ENCODE measurements at regions not wholly inside any gene's neighbourhood (a gene's known extent, or its start where the extent isn't known, plus 50 kb on each side); places are given as distances from the start of the nearest gene placed in this dataset.

DNA sequence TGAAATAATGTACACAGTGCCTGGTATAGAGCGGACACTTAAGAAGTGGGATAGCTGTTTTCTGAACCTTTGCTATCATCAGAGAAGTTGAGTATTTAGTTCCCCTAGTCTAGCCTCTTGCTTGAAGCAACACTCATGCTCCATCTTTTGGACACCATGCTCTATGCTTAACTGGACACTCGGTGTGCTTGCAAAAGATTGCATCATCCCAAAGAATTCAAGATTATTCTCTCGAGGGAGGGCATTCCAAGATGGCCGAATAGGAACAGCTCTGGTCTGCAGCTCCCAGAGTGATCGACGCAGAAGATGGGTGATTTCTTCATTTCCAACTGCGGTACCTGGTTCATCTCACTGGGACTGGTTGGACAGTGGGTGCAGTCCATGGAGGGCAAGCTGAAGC, 143.9 kb upstream of the FSHR start:
- DNase-seq = no peak

DNA sequence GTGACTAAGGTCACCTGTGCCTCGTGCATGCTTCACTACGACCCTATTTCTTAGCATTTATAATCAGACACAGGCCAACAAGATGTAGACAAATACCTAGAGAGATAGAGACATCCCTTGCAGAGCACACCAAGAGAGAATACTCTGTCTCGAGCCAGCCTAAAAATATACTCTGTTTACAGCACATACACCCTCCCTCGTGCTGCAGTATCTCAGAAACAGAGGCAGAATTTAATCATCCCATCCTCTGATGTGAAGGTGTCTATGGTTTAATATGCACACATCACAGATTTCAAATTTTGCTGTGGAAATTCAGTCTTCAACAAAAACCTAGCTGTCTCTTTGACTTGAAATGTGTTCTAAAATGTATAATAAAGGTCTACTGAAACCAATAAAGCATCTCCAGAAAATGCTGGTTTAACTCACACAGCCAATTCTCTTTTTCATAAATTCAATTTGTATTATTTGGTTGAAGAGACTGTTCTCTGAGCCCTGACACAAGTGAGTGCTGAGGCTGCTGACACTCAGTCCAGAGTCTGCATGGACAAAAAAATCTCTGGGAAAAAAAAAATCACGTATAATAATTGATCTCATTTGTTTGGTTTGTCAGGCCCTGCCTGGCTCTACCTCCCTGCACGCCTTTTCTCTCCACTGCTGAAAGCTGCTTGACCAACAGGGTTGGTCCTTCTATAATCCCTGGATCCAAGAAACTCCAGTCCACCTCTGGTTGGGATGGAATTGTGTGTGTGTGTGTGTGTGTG, 142.0 kb upstream of the FSHR start:
- no peak for DNase-seq

DNA sequence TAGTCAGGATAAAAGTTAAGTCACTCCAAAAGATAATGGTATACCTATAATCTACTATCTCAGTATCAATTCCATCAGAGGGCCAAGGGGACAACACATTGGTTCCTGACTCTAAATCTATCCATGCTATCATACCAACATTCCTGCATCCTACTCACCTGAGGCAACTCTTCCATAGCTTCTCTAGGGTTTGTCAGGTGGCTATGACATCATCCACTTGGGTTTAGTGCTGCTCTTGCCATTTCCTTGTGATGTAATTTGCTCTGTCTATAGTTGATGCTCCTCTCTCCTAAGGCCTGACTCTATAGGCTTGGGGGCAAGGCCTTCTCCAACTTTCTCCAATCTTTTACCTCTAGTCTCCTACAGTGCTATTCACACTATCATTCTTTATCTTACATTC, 139.9 kb upstream of the FSHR start:
- no peak for DNase-seq

DNA sequence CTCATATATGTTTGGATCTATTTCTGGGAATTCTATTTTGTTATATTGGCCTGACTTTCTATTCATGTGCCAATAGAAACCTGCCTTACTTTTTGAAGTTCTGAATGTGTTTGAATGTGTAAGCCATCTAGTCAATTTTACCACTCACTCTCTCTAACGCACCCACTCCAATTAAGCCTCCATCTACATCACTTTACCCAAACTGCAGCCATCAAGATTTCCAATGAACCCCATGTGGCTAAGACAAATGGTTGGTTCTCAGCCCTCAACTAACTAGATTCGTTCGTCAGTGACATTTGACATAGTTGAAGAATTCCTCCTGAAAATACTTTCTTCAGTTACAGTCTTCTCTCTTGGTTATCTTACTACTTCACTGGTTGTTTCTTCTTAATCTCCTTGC, 137.3 kb upstream of the FSHR start:
- DNase-seq = no peak

DNA sequence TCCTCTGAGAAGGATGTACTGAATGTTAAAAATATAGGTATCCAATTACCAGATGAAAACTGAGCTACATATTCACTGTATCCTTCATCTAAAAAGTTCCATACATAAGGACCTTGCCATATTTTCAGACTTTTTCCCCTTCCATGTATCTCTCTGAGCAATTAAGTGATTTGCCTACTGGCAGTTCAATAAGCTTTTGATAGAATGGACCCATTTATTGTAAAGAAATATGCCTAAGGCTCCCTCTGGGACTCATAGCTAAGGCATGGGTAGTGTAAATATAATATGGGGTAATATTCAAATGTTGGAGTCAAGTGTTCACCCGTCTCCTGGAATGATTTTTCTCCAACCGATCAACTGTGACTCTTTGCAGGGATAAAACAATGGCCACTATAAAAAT, 135.4 kb upstream of the FSHR start:
- no peak for DNase-seq

DNA sequence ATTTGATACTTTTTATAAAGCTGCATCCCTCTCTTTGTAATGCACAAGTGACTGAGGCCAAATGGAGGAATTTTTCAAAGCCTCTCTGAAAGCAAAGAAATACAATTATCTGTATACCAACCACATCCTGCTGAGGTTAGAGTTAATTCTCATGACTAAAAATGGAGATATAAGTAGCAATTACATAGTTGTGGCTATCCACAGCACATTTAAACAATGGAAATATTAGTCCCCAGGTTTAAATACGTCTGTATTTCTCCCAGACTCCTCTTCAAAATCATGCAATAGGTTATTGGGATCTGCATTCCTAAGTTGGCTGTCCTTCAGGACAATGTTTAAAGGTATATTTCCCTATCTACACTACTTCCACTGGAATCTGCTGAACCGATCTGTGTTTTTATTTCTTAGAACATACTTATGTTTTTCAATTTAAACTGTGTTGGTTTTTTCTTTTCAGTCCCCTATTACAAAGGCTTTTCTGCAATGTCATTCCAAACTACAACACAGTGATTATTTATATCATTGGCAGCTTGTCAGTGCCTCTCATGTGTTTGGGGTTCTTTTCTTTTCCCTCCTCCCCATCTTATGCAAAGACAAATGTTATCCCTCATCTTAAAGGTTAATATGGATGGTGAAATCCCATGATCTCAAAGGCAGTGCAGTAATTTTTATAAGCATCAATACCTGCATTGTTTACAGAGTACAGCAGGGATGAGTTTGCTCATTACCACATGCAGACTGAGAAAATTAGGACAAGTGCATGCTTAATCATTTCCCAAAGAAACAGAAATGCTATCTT, 134.8 kb upstream of the FSHR start:
- no peak for DNase-seq

DNA sequence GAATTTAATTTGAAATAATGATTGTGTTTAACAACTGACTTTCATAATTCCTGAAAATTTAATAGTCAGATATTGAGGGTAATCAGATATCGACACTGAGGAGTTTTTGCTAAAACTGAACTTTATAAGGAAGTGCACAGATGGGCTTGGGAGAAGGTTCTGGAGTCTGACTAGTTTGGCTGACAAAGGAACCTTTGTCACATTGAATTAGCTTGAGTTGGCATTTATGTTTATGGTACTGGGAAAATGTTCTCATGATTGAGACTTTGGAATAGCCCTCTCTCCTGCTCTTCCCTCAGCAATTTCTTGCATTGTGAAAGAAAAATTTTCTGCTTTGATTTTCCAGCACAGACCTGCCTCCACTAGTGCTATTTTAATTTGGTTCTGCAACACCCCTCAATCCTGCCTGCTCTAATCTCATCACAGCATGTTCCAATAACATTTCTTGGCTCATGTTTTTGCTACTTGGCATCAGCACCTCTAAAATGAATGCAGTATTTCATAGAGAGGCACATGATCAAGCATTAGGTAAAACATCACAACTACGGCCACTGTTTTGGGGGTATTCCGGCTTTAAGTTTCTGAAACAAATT, 133.9 kb upstream of the FSHR start:
- no peak for DNase-seq

DNA sequence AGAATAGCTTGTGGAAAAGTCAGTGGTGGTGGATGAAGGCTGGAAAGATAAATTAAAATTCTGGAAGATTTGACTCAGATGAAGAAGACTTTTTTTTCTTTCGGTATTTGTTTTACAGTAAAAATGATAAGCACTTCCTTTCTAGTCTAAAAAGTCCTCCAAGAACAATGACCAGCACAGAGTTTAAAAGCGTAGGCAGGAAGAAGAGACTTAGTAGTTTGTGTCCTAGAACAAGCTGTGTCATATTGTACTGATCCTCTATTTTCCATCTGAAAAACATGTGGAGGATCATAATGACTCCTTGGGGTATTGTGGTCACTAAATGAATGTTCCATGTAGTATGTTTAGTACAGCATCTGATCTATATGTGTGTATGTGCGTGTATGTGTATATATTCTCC, 132.4 kb upstream of the FSHR start:
- no peak for DNase-seq

DNA sequence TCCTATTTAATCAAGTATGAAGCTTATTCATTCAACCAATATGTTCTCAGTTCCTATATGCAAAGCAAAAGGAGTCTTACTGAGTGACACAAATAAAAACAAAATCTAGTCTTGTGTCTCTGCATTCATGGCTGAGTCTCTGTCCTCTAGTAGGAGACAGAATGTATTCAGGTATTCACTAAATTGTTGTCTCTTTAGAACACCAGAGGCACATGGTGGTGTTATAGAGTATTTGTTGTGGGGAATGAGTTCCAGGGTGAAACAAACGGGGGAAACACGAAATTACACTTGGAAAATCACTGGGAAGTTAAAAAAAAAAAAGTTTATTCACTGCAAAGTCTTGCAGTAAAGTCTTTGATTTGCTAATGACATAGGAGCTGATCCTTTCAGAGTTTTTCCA, 131.7 kb upstream of the FSHR start:
- DNase-seq = no peak

DNA sequence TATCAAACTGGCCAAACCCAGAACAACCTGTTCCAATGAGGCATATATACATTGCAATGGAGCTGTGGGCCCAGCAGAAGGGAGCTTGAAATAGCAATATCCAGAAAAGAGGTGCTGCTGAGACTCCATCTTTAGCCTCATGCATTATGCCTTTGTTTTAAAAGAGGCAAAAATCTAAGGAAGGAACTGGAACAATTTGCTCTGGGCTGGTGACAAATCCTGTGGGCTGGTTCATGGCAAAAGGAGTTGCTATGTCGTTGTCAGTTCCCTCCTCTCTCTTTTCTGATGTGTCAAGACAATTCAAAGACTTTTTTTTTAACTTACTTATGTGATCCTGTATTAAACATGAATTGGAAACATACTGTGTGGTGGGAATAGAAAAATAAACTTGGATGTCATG, 124.2 kb upstream of the FSHR start:
- DNase-seq = no peak

DNA sequence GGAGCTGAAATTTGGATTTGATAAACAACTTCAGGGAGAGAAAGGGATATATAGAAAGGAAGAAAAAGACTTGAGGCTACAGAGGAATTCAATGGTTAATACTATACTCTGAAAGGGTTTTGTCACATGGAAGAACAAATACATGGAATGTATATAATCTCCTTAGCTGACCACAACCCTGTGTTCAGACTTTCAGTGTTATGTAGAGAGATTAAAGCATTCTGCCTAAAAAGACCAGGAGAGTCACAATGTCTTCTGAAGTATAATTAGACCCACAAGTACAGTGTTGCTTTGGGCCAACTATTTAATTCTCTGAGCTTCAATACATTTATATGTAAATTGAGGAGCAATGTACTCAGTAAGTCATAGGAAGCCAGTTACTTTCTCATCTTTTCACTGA, 123.8 kb upstream of the FSHR start:
- DNase-seq = no peak

DNA sequence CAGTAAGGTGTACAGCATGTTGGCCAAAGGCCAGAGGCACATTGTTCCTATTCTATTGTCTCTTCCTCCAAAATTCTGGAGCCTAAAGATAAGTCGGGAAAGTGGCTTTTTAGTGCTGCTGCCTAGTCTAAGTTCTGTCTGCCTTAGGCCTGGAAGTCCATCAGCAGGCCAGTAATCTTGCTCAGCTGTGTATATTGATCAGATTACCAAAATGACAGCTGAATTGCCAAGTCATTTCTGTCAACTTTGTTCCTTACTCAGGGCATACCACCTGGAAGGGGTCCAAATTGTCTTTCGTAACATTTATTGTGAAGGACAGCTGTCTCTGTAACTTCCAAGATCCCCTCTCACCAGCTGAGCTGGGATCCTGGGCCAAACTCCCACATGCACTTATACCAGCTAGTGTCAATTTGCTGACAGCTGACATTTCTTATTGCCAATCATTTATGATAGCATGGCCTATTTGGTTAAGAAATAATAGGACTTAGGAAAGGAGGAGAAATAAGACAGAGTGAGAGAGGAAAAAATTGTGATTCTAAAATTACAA, 116.8 kb upstream of the FSHR start:
- DNase-seq = peak; percentile 29

DNA sequence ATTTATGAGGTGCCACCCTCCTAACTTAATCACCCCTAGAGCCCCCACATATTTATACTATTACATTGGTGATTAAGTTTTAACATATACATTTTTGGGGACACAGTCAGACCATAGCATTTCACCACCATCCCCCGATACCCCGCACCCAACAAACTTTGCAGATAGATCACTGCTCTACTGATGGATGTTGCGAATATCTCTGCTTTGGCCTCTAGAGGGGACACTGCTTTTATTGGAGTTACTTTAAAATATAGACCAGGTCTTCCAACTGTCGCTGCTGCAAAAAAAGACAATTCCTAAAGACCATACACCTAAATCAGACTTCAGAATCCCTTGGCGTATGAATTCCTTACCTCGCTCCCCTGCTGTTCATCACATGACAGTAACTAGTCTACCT, 115.8 kb upstream of the FSHR start:
- DNase-seq = no peak

DNA sequence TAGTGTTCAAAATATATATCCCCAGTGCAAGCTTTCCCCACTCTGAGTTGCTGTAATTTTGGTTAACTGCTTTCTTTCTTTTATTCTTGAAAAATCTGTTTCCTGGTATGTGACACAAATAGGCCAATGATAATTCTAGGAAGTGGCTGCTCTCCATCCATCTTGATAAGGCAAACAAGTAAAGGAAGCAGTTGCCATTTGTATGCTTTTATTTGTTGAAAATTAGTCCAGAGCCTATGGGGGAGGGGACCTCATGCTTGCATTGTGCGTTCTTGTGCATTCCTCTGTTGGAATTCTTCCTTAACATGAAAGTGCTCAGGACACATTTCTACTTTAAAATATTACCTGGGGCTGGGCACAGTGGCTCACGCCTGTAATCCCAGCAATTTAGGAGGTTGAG, 111.2 kb upstream of the FSHR start:
- DNase-seq = no peak

DNA sequence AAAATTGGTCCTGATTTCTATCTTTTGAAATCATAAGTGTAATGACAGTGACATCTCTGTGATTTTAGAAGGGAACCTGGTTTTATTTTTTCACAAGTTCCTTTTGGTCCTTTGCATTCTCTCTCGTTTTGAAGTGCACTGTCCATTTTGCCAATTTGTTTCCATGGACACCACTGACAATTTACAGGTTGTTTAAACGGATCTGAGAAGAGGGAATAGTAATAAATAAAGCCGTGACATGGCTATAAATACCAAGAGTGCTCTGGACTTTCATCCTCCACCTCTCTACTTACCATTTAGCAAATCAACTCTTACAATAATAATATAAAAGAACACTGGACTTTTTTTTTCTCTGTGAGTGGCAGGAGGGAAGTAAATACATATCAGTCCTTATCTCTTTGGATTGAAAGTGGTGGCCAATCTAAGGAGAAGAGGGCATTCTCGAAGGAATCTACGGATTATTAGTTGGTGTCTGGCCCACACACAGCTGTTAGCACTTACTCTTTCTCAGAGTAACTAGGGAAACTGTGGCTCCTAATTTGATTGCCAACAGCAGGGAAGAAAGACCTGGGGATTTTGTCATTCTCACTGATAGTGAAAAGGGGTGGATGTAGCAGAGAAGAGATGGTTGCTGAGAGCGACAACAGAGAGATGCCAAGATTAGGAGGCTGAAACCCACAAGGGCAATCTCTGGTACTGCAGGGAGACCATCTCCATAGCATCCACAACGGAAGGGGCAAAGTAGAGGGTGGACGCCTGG, 108.7 kb upstream of the FSHR start:
- DNase-seq = no peak

DNA sequence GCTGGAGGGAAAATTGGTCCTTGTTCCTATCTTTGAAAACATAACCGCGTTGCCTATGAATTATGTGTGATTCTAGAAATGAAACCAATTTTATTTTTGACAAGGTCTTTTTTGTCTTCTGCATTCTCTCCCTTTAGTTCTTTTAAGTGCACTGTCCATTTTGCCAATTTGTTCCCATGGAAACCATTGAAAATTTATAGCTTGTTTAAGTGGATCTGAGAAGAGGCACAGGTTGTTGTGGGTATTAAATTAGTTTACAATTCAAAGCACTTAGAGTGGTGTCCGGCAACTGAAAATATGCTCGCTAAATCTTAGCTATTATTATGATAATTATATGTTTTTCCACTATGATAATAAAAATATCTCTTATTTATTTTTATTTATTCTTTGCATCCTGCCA, 107.5 kb upstream of the FSHR start:
- no peak for DNase-seq

DNA sequence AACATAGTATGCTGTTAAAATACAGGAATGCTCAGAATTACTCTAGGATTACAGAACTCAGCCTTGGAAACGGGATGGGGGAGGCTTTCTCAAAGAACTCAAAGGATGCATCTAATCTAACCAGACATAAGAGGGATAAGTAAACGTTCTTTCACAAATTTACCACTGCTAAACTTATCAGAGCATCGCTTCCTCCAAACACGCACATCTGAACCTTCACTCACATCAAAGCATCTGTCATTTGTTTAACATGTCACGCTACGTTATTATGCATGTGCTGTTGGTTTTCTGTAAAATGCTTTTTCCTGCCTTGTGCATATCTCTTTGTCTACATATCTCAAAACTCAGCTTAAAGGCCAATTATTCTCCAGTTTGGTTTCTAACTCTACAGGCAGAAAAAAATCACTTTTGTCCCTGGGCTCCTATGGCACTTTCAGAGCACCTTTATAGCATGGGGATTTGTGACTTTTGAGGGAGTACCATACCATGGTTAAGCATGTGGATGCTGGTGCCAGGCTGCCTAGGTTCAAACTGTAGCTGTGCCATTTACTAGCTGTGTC, 106.7 kb upstream of the FSHR start:
- no peak for DNase-seq

DNA sequence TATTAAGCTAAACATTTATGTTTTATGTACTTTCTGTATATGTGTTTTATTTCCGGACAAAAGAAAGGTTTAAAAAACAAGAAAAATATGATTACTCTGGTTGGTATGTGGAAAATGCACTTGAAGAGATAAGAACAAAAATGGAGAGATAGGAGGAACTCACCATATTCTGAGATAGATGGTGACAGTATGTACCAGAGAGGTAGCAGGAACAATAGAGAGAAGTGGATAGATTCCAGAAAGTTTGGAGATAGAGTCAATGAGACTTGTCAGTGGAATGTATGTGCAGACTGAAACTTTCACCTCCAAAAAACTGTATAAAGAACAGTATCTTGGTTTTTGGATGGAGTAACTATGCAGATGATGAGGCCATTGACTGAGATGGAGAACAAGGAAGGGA, 105.6 kb upstream of the FSHR start:
- no peak for DNase-seq

DNA sequence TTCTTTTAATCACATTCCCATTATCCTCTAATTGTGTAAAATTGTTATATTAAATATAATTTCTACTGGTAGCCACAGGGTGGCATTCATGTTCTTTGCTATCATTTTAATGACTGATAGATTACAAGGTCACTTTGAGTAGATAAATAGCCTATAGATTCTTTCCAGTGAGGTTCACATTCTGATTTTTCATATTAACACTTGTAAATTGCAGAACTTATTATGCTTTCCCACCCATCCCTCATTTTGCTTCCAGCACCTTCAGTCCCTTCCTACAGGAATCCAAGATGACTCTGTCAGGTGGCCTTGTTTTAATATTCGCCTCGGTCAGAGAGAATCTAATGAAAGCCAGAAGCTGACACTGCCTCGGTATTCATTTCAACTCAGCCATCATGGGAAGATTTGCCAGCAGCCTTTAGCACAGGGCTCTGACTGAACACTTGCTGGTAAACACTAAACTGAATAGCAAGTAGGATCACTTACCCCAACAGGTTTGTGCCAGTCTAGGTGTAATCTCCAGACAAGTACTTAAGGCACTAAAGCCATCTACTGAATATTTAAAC, 101.2 kb upstream of the FSHR start:
- no peak for DNase-seq

DNA sequence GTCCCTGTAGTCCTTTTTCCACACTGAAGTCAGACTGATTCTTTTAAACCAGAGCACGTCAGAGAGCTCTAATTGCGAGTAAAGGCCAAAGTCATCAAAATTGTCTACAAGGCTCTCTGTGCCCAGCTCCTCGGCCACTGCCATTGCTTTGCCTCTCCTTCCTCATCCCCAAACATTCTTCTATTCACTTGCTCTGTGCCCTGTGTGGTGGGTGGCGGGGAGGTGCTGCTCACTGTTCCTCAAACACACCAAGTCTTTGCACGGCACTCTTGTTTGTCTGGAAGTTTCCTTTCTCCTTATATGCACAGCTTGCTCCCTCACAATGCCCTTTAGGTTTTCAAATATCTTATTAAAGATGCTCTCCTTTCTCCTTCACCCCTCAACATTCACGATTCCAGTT, 100.1 kb upstream of the FSHR start:
- DNase-seq = no peak

DNA sequence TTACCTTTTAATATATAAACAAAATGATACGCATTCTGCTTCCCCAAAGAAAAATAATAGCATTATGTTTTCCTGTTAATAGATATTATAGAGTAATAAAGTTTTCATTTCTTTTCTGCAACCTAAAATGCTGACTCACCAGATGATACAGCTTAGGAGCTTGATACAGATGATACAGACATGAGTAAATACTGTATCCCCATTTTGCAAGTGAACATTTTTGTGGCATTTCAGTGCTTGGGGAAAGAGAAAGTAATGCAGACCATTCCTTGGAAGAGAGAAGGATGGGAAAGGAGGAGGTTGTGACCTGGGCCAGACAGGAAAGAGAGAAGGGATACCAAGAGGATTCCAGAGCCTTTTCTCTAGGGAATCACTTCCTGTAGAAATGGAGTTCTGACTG, 97.5 kb upstream of the FSHR start:
- no peak for DNase-seq

DNA sequence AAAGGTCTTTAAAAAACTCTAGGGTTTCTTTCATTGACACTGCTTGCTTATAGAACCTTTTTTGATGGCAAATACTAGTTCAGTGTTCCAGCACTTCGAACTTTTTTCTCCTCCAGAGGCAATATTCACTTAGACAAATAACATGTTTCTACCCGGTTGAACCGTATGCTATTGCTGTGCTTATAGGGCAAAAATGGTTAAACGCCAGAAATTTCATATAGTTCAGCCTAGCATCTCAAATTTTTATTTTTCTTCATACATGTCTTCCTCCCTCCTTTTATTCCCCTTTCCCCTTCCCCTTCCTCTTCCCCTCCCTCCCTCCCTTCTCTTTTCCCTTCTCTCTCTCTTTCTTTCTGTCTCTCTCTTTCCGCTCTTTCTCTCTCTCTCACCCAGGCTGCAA, 96.9 kb upstream of the FSHR start:
- DNase-seq = no peak

DNA sequence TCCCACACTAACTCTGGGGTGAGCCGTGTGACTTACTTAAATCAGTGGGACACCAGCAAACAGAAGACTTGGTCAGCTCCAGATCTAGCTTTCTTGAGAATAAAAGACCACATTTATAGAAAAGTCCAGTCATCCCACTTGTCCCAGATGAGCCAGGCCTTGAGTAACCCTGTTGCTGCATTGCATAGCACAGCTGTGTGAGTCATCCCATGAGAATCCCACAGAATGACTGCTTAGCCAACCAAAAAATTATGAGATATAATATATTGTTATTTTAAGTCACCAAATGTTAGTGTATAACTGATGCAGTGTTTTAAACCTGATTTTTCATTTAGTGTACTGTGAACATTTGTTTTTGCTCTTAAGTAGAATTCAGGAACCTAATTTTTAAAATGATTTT, 94.2 kb upstream of the FSHR start:
- DNase-seq = peak; percentile 43

Data from right hindlimb (tissue), 1 donor.